ENCODE measurements at regions not wholly inside any gene's neighbourhood (a gene's known extent, or its start where the extent isn't known, plus 50 kb on each side); places are given as distances from the start of the nearest gene placed in this dataset.

- Histone ChIP-seq H3K4me3 (ENCODE audit: low read length in 2 of 2) (no peak overlapping the region), H3K9me3 (ENCODE audit: control insufficient read depth in 2 of 2, insufficient read depth in 1 of 2, low read length in 1 of 2) (no peaks in the 10 kb centered on the region), H3K4me1 (ENCODE audit: control insufficient read depth in 2 of 2, insufficient read depth in 2 of 2, low read length in 2 of 2) (no peaks in the 10 kb centered on the region), H3K27me3 (ENCODE audit: control insufficient read depth in 2 of 2, insufficient read depth in 1 of 2, low read length in 1 of 2) (no peaks in the 10 kb centered on the region), H3K27ac (ENCODE audit: low read depth in 1 of 2, low read length in 1 of 2) (no peak overlapping the region), H3K36me3 (ENCODE audit: control insufficient read depth in 2 of 2, insufficient read depth in 2 of 2, low read length in 1 of 2) (no peaks in the 10 kb centered on the region)
- WGBS, result 51% methylated on average over 2 of the region's 2 CpGs
- no peak for DNase-seq (ENCODE audit: low read depth in 6 of 9, low spot score in 9 of 9)
These were observed 104.3 kb upstream of the FAR2 start for GRCh38 chr12:29044799-29045198.

DNA sequence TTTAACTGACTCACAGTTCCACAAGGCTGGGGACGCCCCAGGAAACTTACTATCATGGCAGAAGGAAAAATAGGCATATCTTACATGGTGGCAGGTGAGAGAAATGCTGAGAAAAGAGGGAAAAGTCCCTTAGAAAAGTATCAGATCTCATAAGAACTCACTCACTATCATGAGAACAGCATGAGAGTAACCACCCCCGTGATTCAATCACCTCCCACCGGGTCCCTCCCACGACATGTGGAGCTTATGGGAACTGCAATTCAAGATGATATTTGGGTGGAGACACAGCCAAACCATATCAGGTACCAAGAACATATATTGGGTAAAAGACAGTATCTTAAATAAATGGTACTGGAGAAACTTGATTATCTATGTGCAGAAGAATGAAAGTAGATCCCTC lies 100.3 kb upstream of the FAR2 start:
- no peak overlapping the region for H3K27ac ChIP-seq (ENCODE audit: low read depth in 1 of 2, low read length in 1 of 2)
- H3K36me3 ChIP-seq (ENCODE audit: control insufficient read depth in 2 of 2, insufficient read depth in 2 of 2, low read length in 1 of 2), result no peaks in the 10 kb centered on the region
- WGBS, result 95% methylated on average over 4 of the region's 4 CpGs
- no peak for DNase-seq (ENCODE audit: low read depth in 6 of 9, low spot score in 9 of 9)
- H3K4me1 ChIP-seq (ENCODE audit: control insufficient read depth in 2 of 2, insufficient read depth in 2 of 2, low read length in 2 of 2), result no peaks in the 10 kb centered on the region
- no peaks in the 10 kb centered on the region for H3K27me3 ChIP-seq (ENCODE audit: control insufficient read depth in 2 of 2, insufficient read depth in 1 of 2, low read length in 1 of 2)
- H3K4me3 ChIP-seq (ENCODE audit: low read length in 2 of 2), result no peak overlapping the region
- no peaks in the 10 kb centered on the region for H3K9me3 ChIP-seq (ENCODE audit: control insufficient read depth in 2 of 2, insufficient read depth in 1 of 2, low read length in 1 of 2)

DNA sequence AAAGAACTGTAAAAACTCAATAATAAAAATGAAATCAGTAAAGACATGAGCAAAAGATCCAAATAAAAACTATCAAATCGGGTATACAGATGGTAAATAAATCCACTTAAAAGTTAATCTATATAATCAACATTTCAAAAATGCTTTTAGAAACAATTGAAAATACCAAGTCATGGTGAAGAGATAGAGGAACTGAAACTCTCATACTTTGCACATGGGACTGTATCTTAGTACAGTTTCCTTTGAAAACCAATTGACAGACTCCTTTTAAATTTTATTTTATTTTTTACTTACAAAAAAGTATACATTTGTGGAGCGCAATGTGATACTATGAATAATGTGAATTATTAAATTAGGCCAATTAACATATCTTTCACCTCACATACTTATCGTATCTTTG lies 98.6 kb upstream of the FAR2 start:
- DNase-seq (ENCODE audit: low read depth in 6 of 9, low spot score in 9 of 9), result no peak
- H3K27ac ChIP-seq (ENCODE audit: low read depth in 1 of 2, low read length in 1 of 2), result no peak overlapping the region
- no peaks in the 10 kb centered on the region for H3K4me1 ChIP-seq (ENCODE audit: control insufficient read depth in 2 of 2, insufficient read depth in 2 of 2, low read length in 2 of 2)
- H3K27me3 ChIP-seq (ENCODE audit: control insufficient read depth in 2 of 2, insufficient read depth in 1 of 2, low read length in 1 of 2), result no peaks in the 10 kb centered on the region
- H3K9me3 ChIP-seq (ENCODE audit: control insufficient read depth in 2 of 2, insufficient read depth in 1 of 2, low read length in 1 of 2), result no peaks in the 10 kb centered on the region
- H3K4me3 ChIP-seq (ENCODE audit: low read length in 2 of 2), result no peak overlapping the region
- 31% methylated on average over 3 of the region's 3 CpGs for WGBS
- no peaks in the 10 kb centered on the region for H3K36me3 ChIP-seq (ENCODE audit: control insufficient read depth in 2 of 2, insufficient read depth in 2 of 2, low read length in 1 of 2)

DNA sequence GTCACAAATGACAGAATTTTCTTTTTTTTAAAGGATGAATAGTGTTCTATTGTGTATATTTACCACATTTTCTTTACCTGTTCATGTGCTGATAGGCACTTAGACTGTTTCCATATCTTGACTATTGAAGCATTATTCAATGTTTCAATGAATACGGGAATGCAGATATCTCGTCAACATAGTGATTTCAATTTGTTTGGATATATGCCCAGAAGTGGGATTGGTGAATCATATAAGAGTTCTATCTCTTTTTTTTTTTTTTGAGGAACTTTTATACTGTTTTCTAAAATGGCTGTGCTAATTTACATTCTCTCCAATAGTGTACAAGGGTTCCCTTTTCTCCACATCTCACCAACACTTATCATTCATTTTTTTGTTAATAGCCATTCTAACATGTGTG lies 97.9 kb upstream of the FAR2 start:
- whole genome bisulfite sequencing, result 99% methylated on average over 2 of the region's 2 CpGs
- H3K36me3 ChIP-seq (ENCODE audit: control insufficient read depth in 2 of 2, insufficient read depth in 2 of 2, low read length in 1 of 2), result no peaks in the 10 kb centered on the region
- no peaks in the 10 kb centered on the region for H3K9me3 ChIP-seq (ENCODE audit: control insufficient read depth in 2 of 2, insufficient read depth in 1 of 2, low read length in 1 of 2)
- H3K27ac ChIP-seq (ENCODE audit: low read depth in 1 of 2, low read length in 1 of 2), result no peak overlapping the region
- no peaks in the 10 kb centered on the region for H3K4me1 ChIP-seq (ENCODE audit: control insufficient read depth in 2 of 2, insufficient read depth in 2 of 2, low read length in 2 of 2)
- no peaks in the 10 kb centered on the region for H3K27me3 ChIP-seq (ENCODE audit: control insufficient read depth in 2 of 2, insufficient read depth in 1 of 2, low read length in 1 of 2)
- no peak for DNase-seq (ENCODE audit: low read depth in 6 of 9, low spot score in 9 of 9)
- H3K4me3 ChIP-seq (ENCODE audit: low read length in 2 of 2), result no peak overlapping the region

DNA sequence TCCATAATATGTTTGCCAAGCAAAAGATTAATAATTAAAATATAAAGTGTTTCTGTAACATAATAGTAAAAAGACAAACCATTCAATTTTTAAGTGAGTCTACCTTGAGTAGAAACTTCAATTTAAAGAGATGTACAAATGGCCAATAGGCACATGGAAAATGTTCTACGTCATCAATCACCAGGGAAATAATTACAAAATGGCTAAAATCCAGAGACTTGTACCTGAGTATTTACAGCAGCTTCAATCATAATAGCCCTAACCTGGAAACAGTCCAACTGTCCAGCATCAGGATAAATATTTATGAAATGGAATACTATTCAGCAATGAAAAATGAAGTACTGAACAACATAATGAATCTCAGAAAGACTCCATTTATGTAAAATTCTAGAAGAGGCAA lies 95.5 kb upstream of the FAR2 start:
- H3K4me1 ChIP-seq (ENCODE audit: control insufficient read depth in 2 of 2, insufficient read depth in 2 of 2, low read length in 2 of 2), result no peaks in the 10 kb centered on the region
- H3K27ac ChIP-seq (ENCODE audit: low read depth in 1 of 2, low read length in 1 of 2), result no peak overlapping the region
- WGBS, result 99% methylated on average over 1 of the region's 1 CpG
- H3K4me3 ChIP-seq (ENCODE audit: low read length in 2 of 2), result no peak overlapping the region
- no peak for DNase-seq (ENCODE audit: low read depth in 6 of 9, low spot score in 9 of 9)
- no peaks in the 10 kb centered on the region for H3K27me3 ChIP-seq (ENCODE audit: control insufficient read depth in 2 of 2, insufficient read depth in 1 of 2, low read length in 1 of 2)
- H3K9me3 ChIP-seq (ENCODE audit: control insufficient read depth in 2 of 2, insufficient read depth in 1 of 2, low read length in 1 of 2), result no peaks in the 10 kb centered on the region
- no peaks in the 10 kb centered on the region for H3K36me3 ChIP-seq (ENCODE audit: control insufficient read depth in 2 of 2, insufficient read depth in 2 of 2, low read length in 1 of 2)

DNA sequence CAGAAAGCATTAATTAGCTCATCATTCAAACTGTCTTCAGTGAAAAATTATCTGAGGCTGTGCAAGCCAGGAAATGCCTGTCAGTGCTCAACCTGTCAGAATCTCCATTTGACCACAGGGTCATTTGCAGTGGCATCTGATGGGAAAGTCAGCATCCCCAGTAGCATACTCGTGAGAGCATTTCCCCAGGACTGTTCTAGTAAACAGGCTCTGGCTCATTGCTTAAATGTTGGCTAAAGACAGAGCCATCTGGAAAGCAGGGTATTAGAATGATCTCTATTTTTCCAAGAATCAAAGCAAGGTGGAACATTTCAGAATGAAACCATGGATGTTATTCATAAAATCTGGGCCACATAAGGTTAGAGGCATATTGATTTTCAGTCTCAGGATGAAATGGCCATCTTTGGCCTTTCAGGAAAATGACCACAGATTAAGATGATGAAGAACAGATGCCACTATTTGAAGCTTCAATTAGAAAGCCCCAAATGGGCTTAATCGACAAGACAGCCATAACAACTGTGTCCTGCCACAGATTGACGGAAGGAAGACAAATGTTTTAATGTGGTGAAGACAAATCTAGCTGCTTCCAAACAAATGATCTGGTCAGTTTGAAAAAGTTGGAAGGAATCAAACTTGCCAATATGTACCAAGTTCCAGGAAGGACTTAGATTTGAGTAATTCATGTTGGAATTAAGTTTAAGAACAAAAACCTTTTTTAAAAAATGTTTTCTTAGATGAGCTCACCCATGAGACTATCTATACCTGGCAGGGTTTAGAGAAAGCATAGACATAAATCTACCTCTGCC lies 94.0 kb upstream of the FAR2 start:
- no peak overlapping the region for H3K4me3 ChIP-seq (ENCODE audit: low read length in 2 of 2)
- no peak overlapping the region for H3K27ac ChIP-seq (ENCODE audit: low read depth in 1 of 2, low read length in 1 of 2)
- 82% methylated on average over 3 of the region's 3 CpGs for WGBS
- no peaks in the 10 kb centered on the region for H3K4me1 ChIP-seq (ENCODE audit: control insufficient read depth in 2 of 2, insufficient read depth in 2 of 2, low read length in 2 of 2)
- no peaks in the 10 kb centered on the region for H3K36me3 ChIP-seq (ENCODE audit: control insufficient read depth in 2 of 2, insufficient read depth in 2 of 2, low read length in 1 of 2)
- H3K27me3 ChIP-seq (ENCODE audit: control insufficient read depth in 2 of 2, insufficient read depth in 1 of 2, low read length in 1 of 2), result no peaks in the 10 kb centered on the region
- no peak for DNase-seq (ENCODE audit: low read depth in 6 of 9, low spot score in 9 of 9)
- no peaks in the 10 kb centered on the region for H3K9me3 ChIP-seq (ENCODE audit: control insufficient read depth in 2 of 2, insufficient read depth in 1 of 2, low read length in 1 of 2)

- H3K4me1 ChIP-seq (ENCODE audit: control insufficient read depth in 2 of 2, insufficient read depth in 2 of 2, low read length in 2 of 2), result no peaks in the 10 kb centered on the region
- WGBS, result 98% methylated on average over 1 of the region's 1 CpG
- no peak overlapping the region for H3K27ac ChIP-seq (ENCODE audit: low read depth in 1 of 2, low read length in 1 of 2)
- no peaks in the 10 kb centered on the region for H3K36me3 ChIP-seq (ENCODE audit: control insufficient read depth in 2 of 2, insufficient read depth in 2 of 2, low read length in 1 of 2)
- no peak overlapping the region for H3K4me3 ChIP-seq (ENCODE audit: low read length in 2 of 2)
- DNase-seq (ENCODE audit: low read depth in 6 of 9, low spot score in 9 of 9), result no peak
- no peaks in the 10 kb centered on the region for H3K9me3 ChIP-seq (ENCODE audit: control insufficient read depth in 2 of 2, insufficient read depth in 1 of 2, low read length in 1 of 2)
- no peaks in the 10 kb centered on the region for H3K27me3 ChIP-seq (ENCODE audit: control insufficient read depth in 2 of 2, insufficient read depth in 1 of 2, low read length in 1 of 2)
These were observed 83.0 kb upstream of the FAR2 start for GRCh38 chr12:29066011-29066588.

- no peak overlapping the region for H3K27ac ChIP-seq (ENCODE audit: low read depth in 1 of 2, low read length in 1 of 2)
- H3K4me1 ChIP-seq (ENCODE audit: control insufficient read depth in 2 of 2, insufficient read depth in 2 of 2, low read length in 2 of 2), result no peaks in the 10 kb centered on the region
- H3K36me3 ChIP-seq (ENCODE audit: control insufficient read depth in 2 of 2, insufficient read depth in 2 of 2, low read length in 1 of 2), result no peaks in the 10 kb centered on the region
- H3K4me3 ChIP-seq (ENCODE audit: low read length in 2 of 2), result no peak overlapping the region
- no peak for DNase-seq (ENCODE audit: low read depth in 6 of 9, low spot score in 9 of 9)
- no peaks in the 10 kb centered on the region for H3K9me3 ChIP-seq (ENCODE audit: control insufficient read depth in 2 of 2, insufficient read depth in 1 of 2, low read length in 1 of 2)
- WGBS, result 91% methylated on average over 1 of the region's 1 CpG
- H3K27me3 ChIP-seq (ENCODE audit: control insufficient read depth in 2 of 2, insufficient read depth in 1 of 2, low read length in 1 of 2), result no peaks in the 10 kb centered on the region
These were observed 81.6 kb upstream of the FAR2 start for GRCh38 chr12:29067430-29067829.

DNA sequence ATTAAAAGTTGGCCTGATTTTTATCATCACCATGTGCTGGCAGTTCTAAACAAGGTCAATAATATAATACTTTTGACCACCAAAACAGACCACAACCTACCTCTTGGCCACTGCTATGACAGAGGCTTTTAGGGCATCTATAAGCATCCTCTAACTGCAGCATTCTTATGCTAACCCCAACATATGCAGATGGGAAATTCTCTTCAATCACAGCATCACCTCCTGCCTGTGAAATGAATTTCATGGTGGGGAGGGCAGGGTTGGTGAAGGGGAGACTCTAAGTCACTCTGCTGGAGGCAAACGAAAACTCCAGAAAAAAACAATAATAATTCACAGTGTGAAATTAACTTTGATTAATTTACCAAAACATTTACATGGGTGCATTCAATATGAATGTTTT lies 78.8 kb upstream of the FAR2 start:
- no peak overlapping the region for H3K27ac ChIP-seq (ENCODE audit: low read depth in 1 of 2, low read length in 1 of 2)
- WGBS, result 0% methylated on average over 1 of the region's 1 CpG
- DNase-seq (ENCODE audit: low read depth in 6 of 9, low spot score in 9 of 9), result no peak
- H3K36me3 ChIP-seq (ENCODE audit: control insufficient read depth in 2 of 2, insufficient read depth in 2 of 2, low read length in 1 of 2), result no peaks in the 10 kb centered on the region
- H3K4me3 ChIP-seq (ENCODE audit: low read length in 2 of 2), result no peak overlapping the region
- no peaks in the 10 kb centered on the region for H3K4me1 ChIP-seq (ENCODE audit: control insufficient read depth in 2 of 2, insufficient read depth in 2 of 2, low read length in 2 of 2)
- H3K9me3 ChIP-seq (ENCODE audit: control insufficient read depth in 2 of 2, insufficient read depth in 1 of 2, low read length in 1 of 2), result no peaks in the 10 kb centered on the region
- H3K27me3 ChIP-seq (ENCODE audit: control insufficient read depth in 2 of 2, insufficient read depth in 1 of 2, low read length in 1 of 2), result no peaks in the 10 kb centered on the region

All from thymus (tissue), 11 donors.